Activated CD8-positive, alpha-beta memory T cell treated with anti-CD3 and anti-CD28 coated beads for 36 hours (primary cell): ENCODE measurements at regions not wholly inside any gene's neighbourhood (a gene's known extent, or its start where the extent isn't known, plus 50 kb on each side); places are given as distances from the start of the nearest gene placed in this dataset.

Experiments used
- CTCF ChIA-PET: fragments of 350-600 bp; sonication (Branson Sonifier 250); formaldehyde crosslinking; loops from one replicate; lab custom pipeline; 2021; ENCODE audit warnings: antibody characterized with exemption; lab: Charles Lee
- POLR2A ChIA-PET: fragments of 350-600 bp; sonication (Branson Sonifier 250); formaldehyde crosslinking; loops from one replicate; lab custom pipeline; 2021; ENCODE audit warnings: antibody characterized with exemption; lab: Charles Lee

DNA sequence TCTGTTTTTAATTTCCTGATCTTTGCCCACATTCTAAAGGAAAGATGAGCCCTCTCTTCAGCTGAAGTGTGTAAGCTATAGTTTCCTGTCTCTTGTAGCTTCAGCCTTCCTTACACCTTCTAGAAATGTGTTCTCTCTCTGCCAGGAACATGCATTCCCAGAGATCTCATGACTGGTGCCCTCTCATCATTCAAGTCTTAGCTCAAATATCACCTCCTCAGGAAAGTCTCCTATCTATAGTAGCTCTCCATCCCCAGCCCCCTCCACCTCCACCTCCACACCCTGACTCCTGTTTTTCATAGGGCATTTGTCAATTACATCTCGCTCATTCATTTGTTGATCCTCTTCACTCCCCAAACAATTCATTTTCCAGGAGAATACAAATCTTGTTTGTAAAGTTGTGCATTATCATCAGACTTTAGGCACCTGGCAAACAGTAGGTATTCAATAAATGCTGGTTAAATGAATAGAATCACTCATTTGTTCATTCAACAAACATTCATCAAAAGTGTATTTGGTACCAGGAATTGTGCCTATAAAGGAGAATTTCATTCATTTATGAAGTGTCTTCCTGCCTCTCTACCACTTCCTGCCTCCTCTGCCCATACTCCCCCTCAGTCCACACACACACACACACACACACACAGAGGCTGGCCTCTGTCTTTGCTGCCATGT, 160.3 kb downstream of the BBOX1 start:
- CTCF ChIA-PET: no interaction called here

DNA sequence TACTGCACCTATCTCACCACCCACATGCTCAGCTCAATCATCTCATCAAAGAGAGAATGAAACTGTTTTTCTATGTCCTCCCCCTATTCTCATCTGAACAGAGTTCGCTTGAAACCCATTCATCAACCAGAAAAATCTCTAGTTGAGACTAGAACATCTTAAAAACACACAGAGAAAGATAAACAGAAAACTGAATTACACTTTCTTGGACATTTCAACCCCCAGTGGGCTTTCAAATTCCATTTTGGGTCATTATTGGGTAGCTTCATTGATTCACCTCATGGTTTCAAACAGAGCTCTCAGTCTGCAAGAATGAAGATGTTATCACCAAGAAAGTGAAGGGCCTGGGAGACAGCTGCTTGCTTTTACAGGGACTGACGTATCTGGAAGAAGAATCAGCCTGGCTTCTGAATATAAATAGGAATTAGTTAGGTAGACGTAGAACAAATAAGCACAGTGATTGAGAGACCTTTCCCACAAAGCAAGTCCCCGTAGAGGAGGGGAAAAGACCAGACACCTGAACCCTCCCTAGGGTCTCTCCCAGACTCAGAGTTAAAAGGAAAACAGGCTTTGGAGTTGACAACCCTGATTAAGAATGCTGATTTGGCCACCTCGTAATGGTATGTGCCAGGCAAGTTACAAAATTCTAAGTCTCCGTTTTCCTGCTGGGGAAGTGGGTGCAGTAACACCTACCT, 155.7 kb downstream of the BBOX1 start:
- POLR2A ChIA-PET: interaction anchor here (0.6 kb wide), 1 partner anchor 9 kb away, joined by 4 read pairs; no protein-coding TSS in a partner anchor

More for the DNA sequence above, 160.3 kb downstream of the BBOX1 start:
- POLR2A ChIA-PET: no interaction called here

DNA sequence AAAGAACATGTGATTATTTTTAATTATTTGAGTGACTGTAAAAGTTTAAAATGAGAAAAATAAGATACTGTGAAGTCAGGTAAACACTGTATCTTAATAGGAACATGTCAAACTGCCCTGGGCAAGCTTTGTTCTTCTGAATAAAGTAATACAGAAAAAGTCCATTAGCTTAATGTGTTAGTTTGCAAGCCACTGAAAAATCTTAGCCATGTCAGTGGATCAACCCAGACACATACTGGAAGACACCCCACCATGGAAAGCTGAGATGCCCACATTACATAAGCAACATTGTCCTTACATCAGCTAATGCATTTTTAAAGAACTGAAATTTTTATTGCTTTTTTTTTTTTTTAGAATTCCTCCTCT, 155.2 kb downstream of the BBOX1 start:
- ChIA-PET CTCF (no interaction called here), POLR2A (interaction anchor here (0.6 kb wide), 1 partner anchor 10 kb away, joined by 4 read pairs; no protein-coding TSS in a partner anchor)

More for the DNA sequence above, 155.7 kb downstream of the BBOX1 start:
- CTCF ChIA-PET: no interaction called here

DNA sequence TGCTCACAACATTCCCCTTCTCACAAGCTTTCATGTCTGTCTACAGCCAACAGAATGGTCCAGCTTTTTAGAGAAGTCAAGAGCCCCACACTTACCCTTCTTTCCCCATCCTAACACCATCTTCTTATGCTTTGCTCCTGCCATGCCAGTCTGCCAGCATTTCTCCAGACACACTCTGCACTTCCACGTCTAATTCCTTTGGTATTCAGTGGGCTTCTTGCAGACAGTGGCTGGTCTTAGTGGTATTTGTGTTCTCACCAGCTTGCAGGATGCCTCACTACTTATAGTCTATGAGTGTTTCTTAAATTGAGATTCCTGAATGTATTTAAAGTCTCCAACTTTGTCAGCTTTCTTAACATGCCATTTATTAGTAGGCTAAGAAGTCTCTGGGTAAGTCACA, 154.4 kb downstream of the BBOX1 start:
- POLR2A ChIA-PET: no interaction called here
- CTCF ChIA-PET: no interaction called here

DNA sequence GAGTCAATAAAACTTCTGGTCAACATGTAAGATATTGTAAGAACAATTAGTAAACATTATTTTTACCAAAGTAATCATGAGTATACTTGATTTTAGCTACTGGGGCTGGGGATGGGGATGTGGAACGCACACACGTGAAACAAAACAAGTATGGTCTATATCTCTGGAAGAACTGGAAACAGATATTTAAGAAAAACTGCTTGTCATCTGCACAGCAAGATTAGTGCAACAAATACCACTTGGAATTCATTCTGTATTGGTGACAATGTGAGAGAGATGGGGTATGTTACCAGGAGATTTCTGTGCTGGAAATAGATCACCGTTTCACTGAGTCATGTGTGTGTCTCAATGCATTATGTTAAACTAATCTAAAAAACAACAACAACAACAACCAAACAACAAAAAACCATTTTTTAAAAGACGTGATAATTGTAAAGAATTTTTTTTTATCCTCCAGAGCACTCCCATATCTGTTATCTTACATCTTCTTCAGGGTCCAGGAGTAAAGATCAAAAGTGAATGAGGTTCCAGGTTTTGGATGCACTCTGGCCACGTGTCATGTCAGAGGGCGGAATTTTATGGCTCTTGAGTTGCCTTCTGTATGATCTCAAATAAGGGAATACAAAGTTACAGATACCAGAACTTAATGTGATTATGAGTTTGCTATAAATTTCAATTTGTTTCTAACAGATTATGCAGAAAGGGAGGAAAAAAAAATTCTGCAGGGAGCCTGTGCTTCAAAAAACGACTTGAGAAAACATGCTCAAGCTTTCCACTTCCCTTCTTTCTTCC, 153.0 kb downstream of the BBOX1 start:
- CTCF ChIA-PET: no interaction called here

DNA sequence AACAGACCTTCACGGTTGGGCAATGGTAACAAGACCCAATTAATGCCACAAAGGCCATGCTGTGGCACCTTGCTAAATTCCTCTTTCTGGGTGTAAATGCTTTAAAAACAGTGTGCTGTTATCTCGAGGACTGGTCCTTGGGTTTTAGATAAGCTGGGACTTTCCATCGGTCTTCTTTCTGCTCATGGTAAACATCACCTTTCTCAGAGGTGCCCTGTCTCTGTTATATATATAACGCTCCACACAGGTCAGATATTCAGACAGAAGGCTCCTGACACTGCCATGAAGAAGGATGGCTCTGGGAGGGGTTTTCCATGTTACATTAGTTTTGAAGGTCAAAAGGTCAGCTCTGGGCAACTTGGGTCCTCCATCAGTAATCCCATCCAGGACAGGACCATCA, 151.6 kb downstream of the BBOX1 start:
- ChIA-PET POLR2A (no interaction called here), CTCF (no interaction called here)

More for the DNA sequence above, 153.0 kb downstream of the BBOX1 start:
- POLR2A ChIA-PET: no interaction called here

DNA sequence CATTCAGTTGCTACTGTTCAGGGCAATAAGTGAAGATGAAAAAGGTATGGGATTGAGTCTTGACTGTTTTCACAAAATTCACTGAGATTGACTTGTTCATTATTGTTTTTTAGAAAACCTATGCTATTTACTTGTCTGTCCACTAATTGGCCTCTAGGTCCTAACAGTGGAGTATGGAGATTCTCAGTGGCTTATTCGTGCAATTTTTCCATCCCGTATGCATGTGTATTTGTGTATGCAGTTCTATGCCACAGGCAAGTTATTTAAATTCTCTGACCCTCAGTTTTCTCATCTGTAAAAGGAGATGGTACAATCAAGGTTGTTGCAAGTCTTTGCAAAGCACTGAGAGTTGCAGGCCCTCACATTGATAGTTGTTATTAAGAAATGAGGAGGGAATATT, 151.0 kb downstream of the BBOX1 start:
- ChIA-PET CTCF (no interaction called here), POLR2A (no interaction called here)

DNA sequence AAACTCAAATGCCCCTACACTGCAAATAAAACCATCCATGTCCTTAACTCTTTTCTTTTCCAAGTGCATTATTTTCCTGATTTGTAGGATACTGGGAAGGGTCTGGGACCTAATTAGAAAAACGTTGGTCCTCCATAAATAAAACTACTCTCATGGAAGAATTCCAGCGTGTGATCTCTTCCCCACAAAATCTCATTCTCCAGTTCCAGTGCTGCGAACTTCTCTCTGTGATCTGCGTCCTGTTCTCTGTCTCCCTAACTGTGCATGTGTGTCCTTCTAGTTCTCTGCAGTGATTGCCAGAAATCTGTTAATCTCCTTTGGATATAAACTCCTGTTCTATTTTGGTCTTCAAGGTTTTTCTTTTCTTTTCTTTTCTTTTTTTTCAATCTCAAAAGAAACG, 148.1 kb downstream of the BBOX1 start:
- POLR2A ChIA-PET: no interaction called here
- CTCF ChIA-PET: no interaction called here

DNA sequence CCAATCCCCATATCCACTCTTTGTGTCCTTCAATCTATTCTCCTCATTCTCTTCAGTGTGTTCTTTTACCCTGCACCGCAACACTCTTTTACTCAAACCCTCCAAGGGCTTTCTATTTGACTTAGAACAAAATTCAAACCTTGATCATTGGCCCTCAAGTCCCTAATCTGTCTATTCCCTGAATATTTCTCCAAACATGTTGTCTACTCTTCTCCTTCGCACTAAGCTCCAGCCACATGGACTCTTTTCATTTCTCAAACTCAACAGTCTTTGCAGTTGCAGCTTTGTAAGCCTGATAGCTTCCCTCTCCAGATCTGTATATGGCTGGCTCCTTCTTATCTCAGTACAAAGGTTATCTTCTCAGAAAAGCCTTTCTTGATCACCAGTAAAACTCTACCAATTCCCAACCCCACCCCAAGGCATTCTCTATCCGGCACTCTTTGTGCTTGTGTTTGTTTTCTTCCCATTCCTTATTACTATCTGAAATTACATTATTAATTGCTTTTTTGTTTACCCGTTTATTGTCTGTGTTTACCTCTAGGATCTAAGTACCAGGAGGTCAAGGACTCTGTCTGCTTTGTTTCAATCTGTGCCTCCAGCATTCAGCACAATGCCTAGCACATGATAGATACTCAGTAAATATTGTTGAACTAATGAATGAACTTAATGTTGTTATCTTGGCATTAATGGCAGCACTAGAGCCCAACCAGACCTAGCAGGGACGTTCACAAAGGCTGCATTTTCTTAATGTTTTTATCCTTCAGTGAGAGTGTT, 147.4 kb downstream of the BBOX1 start:
- CTCF ChIA-PET: no interaction called here
- POLR2A ChIA-PET: no interaction called here

DNA sequence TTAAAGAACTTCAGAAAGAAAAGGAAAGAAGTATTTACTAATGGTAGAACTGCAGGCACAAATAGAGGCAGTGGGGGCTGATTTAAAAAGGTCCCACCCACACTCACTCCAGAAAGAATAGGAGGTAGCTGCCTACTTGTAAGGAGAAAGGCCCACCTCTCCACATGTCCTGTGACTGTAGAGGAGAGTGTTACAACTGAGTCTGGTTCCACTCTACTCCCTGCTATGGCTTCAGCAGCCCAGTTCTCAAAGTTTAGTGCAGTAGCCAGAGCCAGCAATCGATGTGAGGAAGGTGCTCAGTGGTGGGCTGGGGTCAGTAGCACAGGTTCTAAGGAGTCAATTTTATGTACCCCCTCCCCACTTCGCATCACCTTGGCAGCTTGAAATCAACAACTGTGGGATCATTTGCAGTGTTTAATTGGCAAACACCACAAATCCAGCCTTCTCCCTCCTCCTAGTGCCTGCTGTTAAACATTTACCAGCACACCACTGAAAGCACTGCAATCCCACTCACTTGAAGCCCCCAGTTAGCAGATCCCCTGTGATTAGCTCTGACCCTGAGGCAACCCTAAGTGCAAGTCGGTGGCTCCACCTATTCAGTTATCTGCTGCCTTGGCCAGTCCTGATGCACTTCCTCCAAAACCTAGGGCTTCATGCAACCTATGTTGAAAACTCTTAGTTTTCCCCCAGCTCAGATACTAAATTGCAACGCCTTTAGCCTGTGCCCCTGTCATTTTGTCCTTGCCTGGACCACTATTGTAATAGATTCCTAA, 146.6 kb downstream of the BBOX1 start:
- ChIA-PET POLR2A (no interaction called here), CTCF (no interaction called here)

DNA sequence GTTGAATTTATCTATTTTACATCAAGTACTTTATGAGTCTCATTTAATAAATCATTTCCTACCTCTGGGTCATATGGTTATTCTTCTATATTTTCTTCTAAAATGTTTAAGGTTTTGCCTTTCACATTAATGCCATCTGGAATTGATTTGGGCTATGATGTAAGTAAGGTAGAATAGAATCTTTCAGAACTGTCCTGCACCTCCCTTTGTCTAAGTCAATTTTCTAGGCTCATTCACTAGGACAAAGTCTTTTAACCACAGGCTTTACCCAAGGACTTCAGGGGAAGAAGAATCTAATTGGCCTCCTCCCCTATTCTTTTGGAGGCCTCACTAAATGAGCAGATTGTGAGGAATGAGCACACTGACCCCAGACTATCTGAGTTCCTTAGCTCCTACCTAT, 146.0 kb downstream of the BBOX1 start:
- CTCF ChIA-PET: no interaction called here
- POLR2A ChIA-PET: no interaction called here

DNA sequence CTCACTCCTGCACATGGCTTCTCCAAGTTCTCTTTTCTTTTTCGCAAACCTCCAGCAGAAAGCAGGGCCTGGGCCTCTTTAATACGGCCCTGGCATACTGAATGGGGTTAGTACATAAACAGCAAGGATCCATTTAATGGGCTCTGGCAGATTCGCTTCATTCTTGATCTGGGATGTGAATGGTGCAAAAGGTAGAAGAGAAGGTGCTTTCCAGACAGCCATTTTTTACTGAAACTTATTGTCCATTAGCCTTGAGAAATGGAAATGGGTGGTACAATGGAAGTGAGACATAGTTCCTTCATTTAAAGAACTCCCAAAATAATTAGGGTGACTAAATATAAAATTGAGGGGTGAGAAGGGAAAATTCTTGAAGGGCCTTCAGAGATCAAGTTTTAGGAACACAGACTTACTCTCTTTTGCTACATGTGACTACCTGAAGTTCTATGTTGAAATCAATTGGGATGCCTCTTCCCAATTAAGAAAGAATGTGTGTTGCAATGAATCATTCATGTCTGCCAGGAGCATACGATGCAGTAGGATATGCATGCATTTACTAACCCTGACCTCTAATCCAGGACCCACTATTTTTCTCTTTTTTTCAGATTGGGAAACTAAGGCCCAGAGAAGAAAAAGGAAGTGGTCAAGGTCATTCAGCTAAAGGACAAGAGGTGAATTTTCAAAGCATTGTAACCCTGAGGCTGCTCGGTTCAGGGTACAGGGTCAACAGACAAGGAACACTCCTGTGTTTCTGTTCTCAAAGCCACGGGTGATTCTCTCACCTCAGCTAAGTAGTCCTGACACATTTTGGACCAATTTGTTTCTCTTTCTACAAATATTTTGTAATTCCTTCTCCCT, 144.1 kb downstream of the BBOX1 start:
- ChIA-PET POLR2A (no interaction called here), CTCF (interaction anchor here (0.9 to 2.4 kb wide), 3 partner anchors 12 to 305 kb away, joined by 3 to 21 read pairs (median 4); no protein-coding TSS in a partner anchor)

DNA sequence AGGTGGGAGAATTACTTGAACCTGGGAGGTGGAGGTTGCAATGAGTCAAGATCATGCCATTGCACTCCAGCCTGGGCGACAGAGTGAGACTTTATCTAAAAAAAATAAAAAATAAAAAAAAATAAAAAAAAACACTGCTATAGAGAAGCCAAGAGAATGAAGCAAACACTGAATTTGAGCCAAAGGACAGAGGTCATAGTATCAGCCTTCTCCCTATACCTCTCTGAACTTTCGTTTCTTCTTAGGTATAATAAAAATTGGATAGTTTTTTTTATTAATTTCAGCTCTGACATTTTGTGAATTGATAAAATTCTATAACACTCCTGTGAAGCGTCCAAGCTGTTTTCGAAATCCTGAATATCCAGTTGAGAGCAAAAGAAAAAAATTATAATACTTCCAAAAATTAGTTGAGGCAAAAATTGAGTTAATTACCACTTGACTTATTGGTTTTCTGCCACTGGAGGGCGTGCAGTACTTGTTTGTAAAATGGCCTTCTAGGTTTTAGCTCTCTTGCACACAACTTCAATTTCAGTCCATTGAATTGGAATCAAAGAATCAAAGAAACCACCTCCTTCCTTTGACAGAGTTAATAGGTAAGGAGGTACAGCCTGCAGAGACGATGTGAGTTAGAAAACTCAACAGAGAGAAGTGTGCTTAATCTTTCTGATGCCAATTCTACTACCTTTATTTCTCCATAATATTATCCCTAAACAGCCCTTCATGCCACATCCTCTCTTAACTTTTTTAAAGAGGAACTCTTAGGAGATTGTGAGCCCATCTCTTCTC, 143.2 kb downstream of the BBOX1 start:
- POLR2A ChIA-PET: no interaction called here

DNA sequence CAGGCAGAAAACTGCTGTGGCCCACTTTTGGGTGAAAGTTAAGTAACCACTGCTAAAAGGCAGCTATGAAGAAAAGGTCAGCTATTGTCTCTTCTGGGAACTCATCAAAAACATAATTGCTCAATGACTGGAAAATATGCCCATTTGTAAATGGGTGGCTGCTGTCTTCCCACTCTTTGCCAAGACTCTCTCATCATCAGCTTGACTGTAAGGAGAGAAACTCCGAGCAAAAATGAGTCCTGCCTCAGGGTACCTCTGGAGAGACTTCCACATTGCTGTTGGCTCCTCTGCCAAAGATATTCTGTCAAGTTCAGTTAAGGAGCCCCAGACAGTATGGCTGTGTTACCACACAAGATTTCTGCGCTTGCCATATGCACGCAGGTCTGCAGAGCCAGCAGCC, 138.7 kb downstream of the BBOX1 start:
- ChIA-PET POLR2A (no interaction called here), CTCF (no interaction called here)

More for the DNA sequence above, 143.2 kb downstream of the BBOX1 start:
- CTCF ChIA-PET: interaction anchor here (0.6 to 2.4 kb wide), 5 partner anchors 11 to 315 kb away, joined by 3 to 21 read pairs (median 4); no protein-coding TSS in a partner anchor

DNA sequence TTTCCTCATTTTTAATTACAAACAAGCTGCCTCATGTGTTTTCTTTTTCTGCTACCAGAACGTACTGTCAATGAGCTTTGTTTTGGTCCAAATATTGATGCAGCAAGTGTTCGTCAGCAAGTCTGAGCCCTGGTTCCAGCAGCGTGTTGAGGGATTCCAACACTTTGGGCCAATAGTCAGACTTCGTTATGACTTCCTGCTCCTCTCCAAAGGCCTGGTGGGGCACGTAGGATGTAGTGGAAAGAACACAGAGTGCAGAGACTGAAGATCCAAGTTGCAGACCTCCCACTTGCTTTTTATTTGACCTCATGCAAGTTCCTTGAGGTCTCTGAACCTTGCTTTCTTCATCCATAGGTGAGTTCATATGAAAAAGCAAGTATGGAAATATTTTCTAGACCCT, 138.2 kb downstream of the BBOX1 start:
- ChIA-PET CTCF (no interaction called here), POLR2A (no interaction called here)
